WTC11 (cell line): ENCODE measurements at regions not wholly inside any gene's neighbourhood (a gene's known extent, or its start where the extent isn't known, plus 50 kb on each side); places are given as distances from the start of the nearest gene placed in this dataset.

ENCODE experiments used
- ATAC-seq: fragments of 200-7000 bp; cut with Tn5 transposase; 2 replicates; pipeline ENCODE4 v1.10.0; 2021; ENCODE audit warnings: mild to moderate bottlenecking, moderate library complexity
- CTCF ChIA-PET: fragments of 300-600 bp; sonication (Branson Sonifier 250); formaldehyde crosslinking; loops from one replicate; lab custom pipeline; 2021; ENCODE audit warnings: antibody characterized with exemption; lab: Charles Lee
- POLR2A ChIA-PET: fragments of 350-600 bp; sonication (Branson Sonifier 250); formaldehyde crosslinking; loops from one replicate; lab custom pipeline; 2021; ENCODE audit warnings: antibody characterized with exemption; lab: Charles Lee
- DNase-seq: peaks from one replicate; pipeline ENCODE4 v3.0.0; 2021; ENCODE audit warnings: low spot score
- H3K27ac Mint-ChIP-seq: 2 replicates; pipeline ENCODE4 v1.8.0; 2021; ENCODE audit warnings: mixed read lengths
- H3K27me3 Mint-ChIP-seq: 2 replicates; pipeline ENCODE4 v1.8.0; 2021; ENCODE audit warnings: low read depth, mild to moderate bottlenecking, moderate library complexity, mixed read lengths
- H3K36me3 Mint-ChIP-seq: 2 replicates; pipeline ENCODE4 v1.8.0; 2021; ENCODE audit warnings: mixed read lengths
- H3K4me1 Mint-ChIP-seq: 2 replicates; pipeline ENCODE4 v1.8.0; 2022; ENCODE audit warnings: mixed read lengths
- H3K4me3 Mint-ChIP-seq: 2 replicates; pipeline ENCODE4 v1.8.0; 2021; ENCODE audit warnings: mild to moderate bottlenecking, moderate library complexity, mixed read lengths
- H3K9me3 Mint-ChIP-seq: 2 replicates; pipeline ENCODE4 v1.8.0; 2021; ENCODE audit warnings: mixed read lengths
- CREB1 ChIP-seq: sonication (generic); formaldehyde crosslinking; IDR thresholded peaks from 2 replicates; pipeline ENCODE4 v1.8.0; 2023; ENCODE audit warnings: mild to moderate bottlenecking, missing genetic modification reagents
- ETV6 ChIP-seq: sonication (generic); formaldehyde crosslinking; IDR thresholded peaks from 2 replicates; pipeline ENCODE4 v1.8.1; 2022; ENCODE audit warnings: mild to moderate bottlenecking, missing genetic modification reagents
- FOXK1 ChIP-seq: sonication (generic); formaldehyde crosslinking; IDR thresholded peaks from 2 replicates; pipeline ENCODE4 v1.8.0; 2022; ENCODE audit warnings: mild to moderate bottlenecking, moderate library complexity, missing genetic modification reagents
- GABPB1 ChIP-seq: sonication (generic); formaldehyde crosslinking; IDR thresholded peaks from 2 replicates; pipeline ENCODE4 v1.8.1; 2023; ENCODE audit warnings: mild to moderate bottlenecking, missing genetic modification reagents
- IRF2 ChIP-seq: sonication (generic); formaldehyde crosslinking; IDR thresholded peaks from 2 replicates; pipeline ENCODE4 v1.8.0; 2022; ENCODE audit warnings: low read depth, missing genetic modification reagents, borderline replicate concordance
- JAZF1 ChIP-seq: fragments of 250-450 bp; sonication (Bioruptor Pico); IDR thresholded peaks from 2 replicates; pipeline ENCODE4 v1.9.0; 2021; ENCODE audit warnings: moderate library complexity, mild to moderate bottlenecking, inconsistent platforms
- NR1H2 ChIP-seq: sonication (generic); formaldehyde crosslinking; IDR thresholded peaks from 2 replicates; pipeline ENCODE4 v1.9.0; 2021; ENCODE audit warnings: mild to moderate bottlenecking, moderate library complexity, missing genetic modification reagents
- OVOL2 ChIP-seq: fragments of 250-450 bp; sonication (Bioruptor Pico); IDR thresholded peaks from 2 replicates; pipeline ENCODE4 v1.9.0; 2021; ENCODE audit warnings: mild to moderate bottlenecking, borderline replicate concordance
- SOX15 ChIP-seq: fragments of 250-450 bp; sonication (Bioruptor Pico); IDR thresholded peaks from 2 replicates; pipeline ENCODE4 v1.9.0; 2021; ENCODE audit warnings: mild to moderate bottlenecking
- USF1 ChIP-seq: sonication (generic); formaldehyde crosslinking; IDR thresholded peaks from 2 replicates; pipeline ENCODE4 v1.8.0; 2022; ENCODE audit warnings: mild to moderate bottlenecking, missing genetic modification reagents
- ZNF138 ChIP-seq: sonication (generic); formaldehyde crosslinking; conservative IDR thresholded peaks from 2 replicates; pipeline ENCODE4 v1.8.1; 2022; ENCODE audit warnings: mild to moderate bottlenecking, moderate library complexity, missing genetic modification reagents
- ZNF423 ChIP-seq: fragments of 250-450 bp; sonication (Bioruptor Pico); IDR thresholded peaks from 2 replicates; pipeline ENCODE4 v2.1.2; 2022; ENCODE audit warnings: mild to moderate bottlenecking, moderate library complexity
- TF ChIP-seq, protein P1 (sequence below): fragments of 250-450 bp; sonication (Bioruptor Pico); IDR thresholded peaks from 2 replicates; pipeline ENCODE4 v2.1.2; 2022; ENCODE audit warnings: mild to moderate bottlenecking, moderate library complexity
- TF ChIP-seq, protein P2 (sequence below): sonication (generic); formaldehyde crosslinking; IDR thresholded peaks from 2 replicates; pipeline ENCODE4 v1.8.1; 2023; ENCODE audit warnings: mild to moderate bottlenecking, missing genetic modification reagents, moderate library complexity
- TF ChIP-seq, protein P3 (sequence below): sonication (generic); formaldehyde crosslinking; IDR thresholded peaks from 2 replicates; pipeline ENCODE4 v1.8.1; 2023; ENCODE audit warnings: mild to moderate bottlenecking, missing genetic modification reagents
- TF ChIP-seq, protein P4 (sequence below): sonication (generic); formaldehyde crosslinking; IDR thresholded peaks from 2 replicates; pipeline ENCODE4 v1.8.0; 2023; ENCODE audit warnings: missing genetic modification reagents, mild to moderate bottlenecking, borderline replicate concordance
- TF ChIP-seq, protein P5 (sequence below): sonication (generic); formaldehyde crosslinking; IDR thresholded peaks from 2 replicates; pipeline ENCODE4 v1.8.1; 2022; ENCODE audit warnings: missing genetic modification reagents, borderline replicate concordance
- TF ChIP-seq, protein P6 (sequence below): sonication (generic); formaldehyde crosslinking; IDR thresholded peaks from 2 replicates; pipeline ENCODE4 v1.8.0; 2023; ENCODE audit warnings: missing genetic modification reagents

GRCh38 chr19:34305221-34306083 is 51.1 kb downstream of the GARRE1 start:
- Mint-ChIP-seq H3K36me3 (peaks cover 14% of the 10 kb centered on the region; the same call in 1 of the 2 replicates), H3K9me3 (no peaks in the 10 kb centered on the region), H3K27ac (peak overlapping the region; percentile 53), H3K27me3 (no peaks in the 10 kb centered on the region), H3K4me3 (no peak overlapping the region), H3K4me1 (peaks cover 17% of the 10 kb centered on the region)
- ATAC-seq: no peak
- ChIA-PET CTCF (interaction anchor here (0.7 to 1.1 kb wide), 2 partner anchors 64 to 263 kb away, joined by 3 read pairs; no protein-coding TSS in a partner anchor), POLR2A (no interaction called here)
- no peak for DNase-seq
- TF ChIP-seq ZNF138 (CRISPR knock-in tag): no peak
- peak; percentile 84 for TF ChIP-seq ZNF423 (CRISPR knock-in tag)

DNA sequence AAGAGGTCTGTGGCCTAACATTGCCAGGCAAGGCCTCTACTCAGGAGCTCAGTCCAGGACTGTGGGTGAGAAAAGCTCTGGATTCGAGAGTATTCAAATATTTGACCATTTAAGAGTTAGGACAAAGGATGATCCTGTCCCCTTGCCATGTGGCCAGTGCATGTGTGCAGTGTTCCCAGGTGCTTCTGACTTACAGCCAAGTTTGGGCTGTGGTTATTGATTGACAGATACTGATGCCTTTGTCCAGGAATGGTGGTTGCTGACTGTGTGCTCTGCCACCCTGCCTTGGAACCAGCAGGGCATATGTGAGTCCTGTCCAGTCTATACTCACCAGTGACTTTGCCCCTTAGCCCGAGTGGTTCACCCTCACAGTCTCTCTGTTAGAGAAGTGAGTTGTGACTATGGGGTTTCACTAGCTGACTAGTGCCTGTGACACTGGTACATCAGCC is 51.9 kb downstream of the GARRE1 start:
- ChIA-PET POLR2A (no interaction called here), CTCF (no interaction called here)
- peak overlapping the region; percentile 53; the same call in 1 of the 2 replicates for H3K27ac Mint-ChIP-seq
- ATAC-seq: no peak
- peaks cover 9% of the 10 kb centered on the region; the same call in 1 of the 2 replicates for H3K36me3 Mint-ChIP-seq
- no peak overlapping the region for H3K4me3 Mint-ChIP-seq
- peak; percentile 46; the same call in 1 of the 2 replicates for TF ChIP-seq GABPB1 (CRISPR knock-in tag)
- TF ChIP-seq, protein P1, sequence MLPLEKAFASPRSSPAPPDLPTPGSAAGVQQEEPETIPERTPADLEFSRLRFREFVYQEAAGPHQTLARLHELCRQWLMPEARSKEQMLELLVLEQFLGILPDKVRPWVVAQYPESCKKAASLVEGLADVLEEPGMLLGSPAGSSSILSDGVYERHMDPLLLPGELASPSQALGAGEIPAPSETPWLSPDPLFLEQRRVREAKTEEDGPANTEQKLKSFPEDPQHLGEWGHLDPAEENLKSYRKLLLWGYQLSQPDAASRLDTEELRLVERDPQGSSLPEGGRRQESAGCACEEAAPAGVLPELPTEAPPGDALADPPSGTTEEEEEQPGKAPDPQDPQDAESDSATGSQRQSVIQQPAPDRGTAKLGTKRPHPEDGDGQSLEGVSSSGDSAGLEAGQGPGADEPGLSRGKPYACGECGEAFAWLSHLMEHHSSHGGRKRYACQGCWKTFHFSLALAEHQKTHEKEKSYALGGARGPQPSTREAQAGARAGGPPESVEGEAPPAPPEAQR: no peak
- DNase-seq: no peak
- H3K4me1 Mint-ChIP-seq: peaks cover 18% of the 10 kb centered on the region
- H3K27me3 Mint-ChIP-seq: no peaks in the 10 kb centered on the region
- H3K9me3 Mint-ChIP-seq: no peaks in the 10 kb centered on the region

DNA sequence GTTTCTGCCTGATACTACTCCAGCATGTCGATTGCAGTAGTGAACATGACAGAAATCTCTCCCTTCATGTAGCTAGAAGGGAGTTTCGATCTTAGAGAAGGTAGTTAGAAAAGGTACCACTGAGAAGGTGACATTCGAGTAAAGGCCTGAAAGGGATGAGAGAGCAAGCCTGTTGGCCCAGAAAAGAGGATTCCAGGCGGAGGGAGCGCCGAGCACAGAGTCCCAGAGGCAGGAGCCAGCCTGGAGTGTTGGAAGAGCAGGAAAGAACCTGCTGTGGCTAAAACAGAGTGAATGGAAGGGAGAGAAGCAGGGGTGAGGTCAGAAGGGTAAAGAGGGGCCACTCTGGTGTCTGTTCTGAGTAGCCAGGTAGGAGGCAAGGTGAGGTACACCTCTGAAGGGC is 52.5 kb downstream of the GARRE1 start:
- Mint-ChIP-seq H3K36me3 (peaks cover 9% of the 10 kb centered on the region; the same call in 1 of the 2 replicates), H3K4me1 (peaks cover 18% of the 10 kb centered on the region), H3K9me3 (no peaks in the 10 kb centered on the region), H3K4me3 (no peak overlapping the region), H3K27ac (peak overlapping the region; percentile 15), H3K27me3 (no peaks in the 10 kb centered on the region)
- ChIA-PET POLR2A (no interaction called here), CTCF (no interaction called here)
- ATAC-seq (no peak; the same call in 1 of the 2 replicates), DNase-seq (no peak)
- TF ChIP-seq JAZF1: no peak
- TF ChIP-seq GABPB1 (CRISPR knock-in tag): no peak
- TF ChIP-seq ZNF423 (CRISPR knock-in tag): no peak
- TF ChIP-seq, protein P2, sequence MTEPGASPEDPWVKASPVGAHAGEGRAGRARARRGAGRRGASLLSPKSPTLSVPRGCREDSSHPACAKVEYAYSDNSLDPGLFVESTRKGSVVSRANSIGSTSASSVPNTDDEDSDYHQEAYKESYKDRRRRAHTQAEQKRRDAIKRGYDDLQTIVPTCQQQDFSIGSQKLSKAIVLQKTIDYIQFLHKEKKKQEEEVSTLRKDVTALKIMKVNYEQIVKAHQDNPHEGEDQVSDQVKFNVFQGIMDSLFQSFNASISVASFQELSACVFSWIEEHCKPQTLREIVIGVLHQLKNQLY: no peak
- TF ChIP-seq FOXK1: no peak
- no peak for TF ChIP-seq NR1H2 (CRISPR knock-in tag)
- TF ChIP-seq, protein P3, sequence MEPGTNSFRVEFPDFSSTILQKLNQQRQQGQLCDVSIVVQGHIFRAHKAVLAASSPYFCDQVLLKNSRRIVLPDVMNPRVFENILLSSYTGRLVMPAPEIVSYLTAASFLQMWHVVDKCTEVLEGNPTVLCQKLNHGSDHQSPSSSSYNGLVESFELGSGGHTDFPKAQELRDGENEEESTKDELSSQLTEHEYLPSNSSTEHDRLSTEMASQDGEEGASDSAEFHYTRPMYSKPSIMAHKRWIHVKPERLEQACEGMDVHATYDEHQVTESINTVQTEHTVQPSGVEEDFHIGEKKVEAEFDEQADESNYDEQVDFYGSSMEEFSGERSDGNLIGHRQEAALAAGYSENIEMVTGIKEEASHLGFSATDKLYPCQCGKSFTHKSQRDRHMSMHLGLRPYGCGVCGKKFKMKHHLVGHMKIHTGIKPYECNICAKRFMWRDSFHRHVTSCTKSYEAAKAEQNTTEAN (CRISPR knock-in tag): no peak
- TF ChIP-seq CREB1: no peak
- TF ChIP-seq USF1: no peak
- TF ChIP-seq, protein P4, sequence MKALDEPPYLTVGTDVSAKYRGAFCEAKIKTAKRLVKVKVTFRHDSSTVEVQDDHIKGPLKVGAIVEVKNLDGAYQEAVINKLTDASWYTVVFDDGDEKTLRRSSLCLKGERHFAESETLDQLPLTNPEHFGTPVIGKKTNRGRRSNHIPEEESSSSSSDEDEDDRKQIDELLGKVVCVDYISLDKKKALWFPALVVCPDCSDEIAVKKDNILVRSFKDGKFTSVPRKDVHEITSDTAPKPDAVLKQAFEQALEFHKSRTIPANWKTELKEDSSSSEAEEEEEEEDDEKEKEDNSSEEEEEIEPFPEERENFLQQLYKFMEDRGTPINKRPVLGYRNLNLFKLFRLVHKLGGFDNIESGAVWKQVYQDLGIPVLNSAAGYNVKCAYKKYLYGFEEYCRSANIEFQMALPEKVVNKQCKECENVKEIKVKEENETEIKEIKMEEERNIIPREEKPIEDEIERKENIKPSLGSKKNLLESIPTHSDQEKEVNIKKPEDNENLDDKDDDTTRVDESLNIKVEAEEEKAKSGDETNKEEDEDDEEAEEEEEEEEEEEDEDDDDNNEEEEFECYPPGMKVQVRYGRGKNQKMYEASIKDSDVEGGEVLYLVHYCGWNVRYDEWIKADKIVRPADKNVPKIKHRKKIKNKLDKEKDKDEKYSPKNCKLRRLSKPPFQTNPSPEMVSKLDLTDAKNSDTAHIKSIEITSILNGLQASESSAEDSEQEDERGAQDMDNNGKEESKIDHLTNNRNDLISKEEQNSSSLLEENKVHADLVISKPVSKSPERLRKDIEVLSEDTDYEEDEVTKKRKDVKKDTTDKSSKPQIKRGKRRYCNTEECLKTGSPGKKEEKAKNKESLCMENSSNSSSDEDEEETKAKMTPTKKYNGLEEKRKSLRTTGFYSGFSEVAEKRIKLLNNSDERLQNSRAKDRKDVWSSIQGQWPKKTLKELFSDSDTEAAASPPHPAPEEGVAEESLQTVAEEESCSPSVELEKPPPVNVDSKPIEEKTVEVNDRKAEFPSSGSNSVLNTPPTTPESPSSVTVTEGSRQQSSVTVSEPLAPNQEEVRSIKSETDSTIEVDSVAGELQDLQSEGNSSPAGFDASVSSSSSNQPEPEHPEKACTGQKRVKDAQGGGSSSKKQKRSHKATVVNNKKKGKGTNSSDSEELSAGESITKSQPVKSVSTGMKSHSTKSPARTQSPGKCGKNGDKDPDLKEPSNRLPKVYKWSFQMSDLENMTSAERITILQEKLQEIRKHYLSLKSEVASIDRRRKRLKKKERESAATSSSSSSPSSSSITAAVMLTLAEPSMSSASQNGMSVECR: no peak
- no peak for TF ChIP-seq IRF2 (CRISPR knock-in tag)
- no peak for TF ChIP-seq SOX15
- TF ChIP-seq OVOL2: no peak
- TF ChIP-seq, protein P5, sequence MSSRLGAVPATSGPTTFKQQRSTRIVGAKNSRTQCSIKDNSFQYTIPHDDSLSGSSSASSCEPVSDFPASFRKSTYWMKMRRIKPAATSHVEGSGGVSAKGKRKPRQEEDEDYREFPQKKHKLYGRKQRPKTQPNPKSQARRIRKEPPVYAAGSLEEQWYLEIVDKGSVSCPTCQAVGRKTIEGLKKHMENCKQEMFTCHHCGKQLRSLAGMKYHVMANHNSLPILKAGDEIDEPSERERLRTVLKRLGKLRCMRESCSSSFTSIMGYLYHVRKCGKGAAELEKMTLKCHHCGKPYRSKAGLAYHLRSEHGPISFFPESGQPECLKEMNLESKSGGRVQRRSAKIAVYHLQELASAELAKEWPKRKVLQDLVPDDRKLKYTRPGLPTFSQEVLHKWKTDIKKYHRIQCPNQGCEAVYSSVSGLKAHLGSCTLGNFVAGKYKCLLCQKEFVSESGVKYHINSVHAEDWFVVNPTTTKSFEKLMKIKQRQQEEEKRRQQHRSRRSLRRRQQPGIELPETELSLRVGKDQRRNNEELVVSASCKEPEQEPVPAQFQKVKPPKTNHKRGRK (CRISPR knock-in tag): no peak
- TF ChIP-seq, protein P6, sequence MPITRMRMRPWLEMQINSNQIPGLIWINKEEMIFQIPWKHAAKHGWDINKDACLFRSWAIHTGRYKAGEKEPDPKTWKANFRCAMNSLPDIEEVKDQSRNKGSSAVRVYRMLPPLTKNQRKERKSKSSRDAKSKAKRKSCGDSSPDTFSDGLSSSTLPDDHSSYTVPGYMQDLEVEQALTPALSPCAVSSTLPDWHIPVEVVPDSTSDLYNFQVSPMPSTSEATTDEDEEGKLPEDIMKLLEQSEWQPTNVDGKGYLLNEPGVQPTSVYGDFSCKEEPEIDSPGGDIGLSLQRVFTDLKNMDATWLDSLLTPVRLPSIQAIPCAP (CRISPR knock-in tag): no peak
- TF ChIP-seq ETV6: no peak
